Small intestine (tissue), 7 donors: ENCODE measurements at regions not wholly inside any gene's neighbourhood (a gene's known extent, or its start where the extent isn't known, plus 50 kb on each side); places are given as distances from the start of the nearest gene placed in this dataset.

Experiments
- DNase-seq, 2 donors: peaks; one replicate each; pipeline versions ENCODE4 v3.0.0 to v3.0.0-alpha.2; 2013
- FAIRE-seq: peaks from 2 replicates; lab custom pipeline; 2012; peaks lifted over from hg19 to GRCh38; lab: Jason Lieb, UNC
- H3K27ac ChIP-seq, 3 donors: one replicate each; pipeline ENCODE4 v1.5.1; 2013; ENCODE audit warnings: low read length in 2 of 3, mild to moderate bottlenecking in 2 of 3, control low read depth in 1 of 3, inconsistent platforms in 1 of 3, low read depth in 1 of 3, moderate library complexity in 1 of 3
- H3K27me3 ChIP-seq, 3 donors: one replicate each; pipeline ENCODE4 v1.6.1; 2013; ENCODE audit warnings: low read length in 3 of 3, inconsistent platforms in 1 of 3; ENCODE audit not compliant: control insufficient read depth in 3 of 3, insufficient read depth in 3 of 3
- H3K36me3 ChIP-seq, 3 donors: one replicate each; pipeline ENCODE4 v1.6.1; 2013; ENCODE audit warnings: low read length in 3 of 3, inconsistent platforms in 1 of 3, low read depth in 1 of 3, mild to moderate bottlenecking in 1 of 3, moderate library complexity in 1 of 3; ENCODE audit not compliant: control insufficient read depth in 3 of 3, insufficient read depth in 2 of 3
- H3K4me1 ChIP-seq, 3 donors: one replicate each; pipeline ENCODE4 v1.6.1; 2013; ENCODE audit warnings: low read length in 2 of 3, inconsistent platforms in 1 of 3, low read depth in 1 of 3, mild to moderate bottlenecking in 1 of 3, moderate library complexity in 1 of 3; ENCODE audit not compliant: control insufficient read depth in 3 of 3, insufficient read depth in 2 of 3
- H3K4me3 ChIP-seq, 3 donors: one replicate each; pipeline ENCODE4 v1.5.1; 2013; ENCODE audit warnings: low read length in 3 of 3, control low read depth in 1 of 3, inconsistent platforms in 1 of 3, low read depth in 1 of 3, mild to moderate bottlenecking in 1 of 3, moderate library complexity in 1 of 3
- H3K9me3 ChIP-seq, 2 donors: one replicate each; pipeline ENCODE4 v1.6.1; 2013; ENCODE audit warnings: low read depth in 1 of 2, low read length in 1 of 2; ENCODE audit not compliant: control insufficient read depth in 2 of 2, insufficient read depth in 1 of 2
- WGBS, 3 donors: extraction: QIAGEN DNeasy Blood & Tissue Kit; methylation state at CpG; one replicate each; pipeline ENCODE4 v1.1.7; 2013; 5-methylcytosine and 5-hydroxymethylcytosine counted together
- donor health status: healthy with polysubstance abuse.
- donor health status: control.
- donor health status: control.
- donor health status: Bipolar disorder and iron deficiency.
- donor health status: healthy.

- H3K36me3 ChIP-seq, result no peaks in the 10 kb centered on the region
- H3K4me1 ChIP-seq, result no peaks in the 10 kb centered on the region
- WGBS, 3 donors, result 75 to 87% (median 82%) methylated on average over 4 of the region's 4 CpGs
- no peak overlapping the region for H3K27ac ChIP-seq
- no peaks in the 10 kb centered on the region for H3K9me3 ChIP-seq
- no peaks in the 10 kb centered on the region for H3K27me3 ChIP-seq
- H3K4me3 ChIP-seq, result no peak overlapping the region
- no peak for FAIRE-seq
- DNase-seq, result no peak
These were observed 127.6 kb upstream of the CXCL12 start for GRCh38 chr10:44512431-44513022.

DNA sequence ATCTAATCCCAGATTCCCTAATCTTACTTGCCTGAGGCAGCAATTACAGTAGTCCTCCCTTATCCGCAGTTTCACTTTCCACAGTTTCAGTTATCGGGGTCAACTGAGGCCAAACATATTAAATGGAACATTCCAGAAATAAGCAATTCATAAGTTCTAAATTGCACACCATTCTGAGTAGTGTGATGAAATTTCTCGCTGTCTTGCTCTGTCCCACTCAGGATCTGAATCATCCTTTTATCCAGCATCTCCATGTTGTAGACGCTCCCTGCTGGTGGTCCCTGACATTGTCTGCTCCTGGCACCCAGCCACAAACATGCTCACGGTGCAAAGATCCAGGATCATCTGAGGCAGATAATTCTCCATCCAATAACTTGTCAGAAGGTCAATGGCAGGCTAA is 128.7 kb upstream of the CXCL12 start:
- H3K9me3 ChIP-seq, result no peaks in the 10 kb centered on the region
- no peak overlapping the region for H3K4me3 ChIP-seq
- H3K4me1 ChIP-seq, result no peaks in the 10 kb centered on the region
- H3K27ac ChIP-seq, result no peak overlapping the region
- H3K27me3 ChIP-seq, result no peaks in the 10 kb centered on the region
- FAIRE-seq, result no peak
- no peaks in the 10 kb centered on the region for H3K36me3 ChIP-seq
- DNase-seq, result no peak
- 43 to 51% (median 44%) methylated on average over 5 of the region's 5 CpGs for WGBS, 3 donors

DNA sequence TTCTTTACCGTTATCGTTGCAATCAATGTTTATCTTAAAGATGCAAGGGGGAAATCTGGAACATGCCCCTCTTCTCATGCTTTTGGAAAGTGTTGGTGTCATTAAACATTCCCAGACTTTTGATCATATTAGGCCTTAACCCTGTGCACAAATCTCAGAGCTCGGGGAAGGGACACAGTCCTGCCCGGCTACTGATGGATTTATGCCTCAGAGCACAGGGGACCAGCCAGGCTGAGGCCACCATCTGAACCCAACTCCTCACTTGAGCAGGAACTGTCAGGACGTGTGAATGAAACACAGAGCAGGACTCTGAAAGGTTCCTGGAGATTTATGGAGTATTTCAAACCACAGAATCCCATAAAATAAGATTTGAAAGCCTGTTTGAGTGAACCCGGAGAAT is 132.0 kb upstream of the CXCL12 start:
- no peak overlapping the region for H3K27ac ChIP-seq
- no peaks in the 10 kb centered on the region for H3K4me1 ChIP-seq
- no peak overlapping the region for H3K4me3 ChIP-seq
- 72 to 79% (median 76%) methylated on average over 6 of the region's 6 CpGs for WGBS, 3 donors
- DNase-seq, result no peak
- H3K9me3 ChIP-seq, result no peaks in the 10 kb centered on the region
- H3K36me3 ChIP-seq, result no peaks in the 10 kb centered on the region
- H3K27me3 ChIP-seq, result no peaks in the 10 kb centered on the region
- FAIRE-seq, result no peak

GRCh38 chr10:44517635-44518034 is 132.7 kb upstream of the CXCL12 start:
- no peak for DNase-seq
- FAIRE-seq, result no peak

DNA sequence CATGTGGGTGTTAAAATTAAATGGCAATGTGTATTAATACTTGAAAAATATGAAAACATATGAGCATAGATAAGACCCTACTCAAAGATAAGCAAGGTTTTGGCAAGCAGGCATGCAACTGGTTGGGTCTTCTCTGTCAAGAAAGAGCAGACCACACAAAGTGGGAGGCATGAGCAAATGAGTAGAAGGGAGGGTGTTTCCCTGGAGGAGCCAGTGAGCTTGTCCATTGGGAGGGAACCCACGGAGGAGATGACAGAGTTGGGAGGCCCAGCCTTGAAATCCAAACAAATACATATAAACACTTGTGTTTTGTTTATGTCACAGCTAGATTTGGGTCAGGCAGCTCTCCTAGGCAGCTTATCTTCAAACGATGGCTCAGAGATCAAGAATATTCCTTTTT is 134.5 kb upstream of the CXCL12 start:
- no peaks in the 10 kb centered on the region for H3K4me1 ChIP-seq
- no peak for DNase-seq
- H3K27me3 ChIP-seq, result no peaks in the 10 kb centered on the region
- FAIRE-seq, result no peak
- no peaks in the 10 kb centered on the region for H3K9me3 ChIP-seq
- no peak overlapping the region for H3K27ac ChIP-seq
- WGBS, 3 donors, result 19 to 32% (median 20%) methylated on average over 2 of the region's 2 CpGs
- no peaks in the 10 kb centered on the region for H3K36me3 ChIP-seq
- no peak overlapping the region for H3K4me3 ChIP-seq

More at GRCh38 chr10:44517635-44518034, 132.7 kb upstream of the CXCL12 start:
- H3K9me3 ChIP-seq, result no peaks in the 10 kb centered on the region
- no peaks in the 10 kb centered on the region for H3K4me1 ChIP-seq
- H3K27me3 ChIP-seq, result no peaks in the 10 kb centered on the region
- no peak overlapping the region for H3K4me3 ChIP-seq
- no peak overlapping the region for H3K27ac ChIP-seq
- H3K36me3 ChIP-seq, result no peaks in the 10 kb centered on the region
- WGBS, 3 donors, result 66 to 78% (median 71%) methylated on average over 7 of the region's 7 CpGs

GRCh38 chr10:44520651-44521050 is 135.8 kb upstream of the CXCL12 start:
- Histone ChIP-seq H3K27ac (no peak overlapping the region), H3K9me3 (no peaks in the 10 kb centered on the region), H3K4me1 (no peaks in the 10 kb centered on the region), H3K36me3 (no peaks in the 10 kb centered on the region), H3K27me3 (no peaks in the 10 kb centered on the region), H3K4me3 (no peak overlapping the region)
- DNase-seq, result no peak
- FAIRE-seq, result no peak
- 78 to 89% (median 83%) methylated on average over 2 of the region's 2 CpGs for WGBS, 3 donors

DNA sequence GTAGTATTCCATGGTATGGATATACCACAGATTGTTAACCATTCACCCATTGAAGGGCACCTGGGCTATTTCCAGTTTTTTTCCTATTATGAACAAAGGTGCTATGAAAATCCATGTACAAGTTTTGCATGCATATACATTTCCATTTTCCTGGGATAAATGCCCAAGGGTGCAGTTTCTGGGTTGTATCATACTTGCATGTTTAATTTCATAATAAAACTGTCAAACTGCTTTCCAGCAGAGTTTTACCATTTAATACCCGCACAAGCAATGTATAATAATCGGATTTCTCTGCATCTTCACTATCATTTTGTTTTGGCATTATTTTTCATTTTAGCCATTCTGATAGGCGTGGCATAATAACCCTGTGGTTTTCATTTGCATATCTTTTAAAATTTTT is 154.3 kb upstream of the CXCL12 start:
- DNase-seq, result no peak
- Histone ChIP-seq H3K4me1 (no peaks in the 10 kb centered on the region), H3K27ac (no peak overlapping the region), H3K27me3 (no peaks in the 10 kb centered on the region), H3K9me3 (no peaks in the 10 kb centered on the region), H3K4me3 (no peak overlapping the region), H3K36me3 (no peaks in the 10 kb centered on the region)
- 88 to 89% (median 88%) methylated on average over 3 of the region's 3 CpGs for WGBS, 3 donors
- FAIRE-seq, result no peak

GRCh38 chr10:44552726-44553125 is 167.8 kb upstream of the CXCL12 start:
- H3K36me3 ChIP-seq, result no peaks in the 10 kb centered on the region
- H3K4me3 ChIP-seq, result no peak overlapping the region
- H3K9me3 ChIP-seq, result peaks cover 0 to 13% of the 10 kb centered on the region in 2 donors
- no peak overlapping the region for H3K27ac ChIP-seq
- no peaks in the 10 kb centered on the region for H3K4me1 ChIP-seq
- H3K27me3 ChIP-seq, result no peaks in the 10 kb centered on the region
- WGBS, 3 donors, result 81 to 88% (median 82%) methylated on average over 8 of the region's 8 CpGs
- no peak for FAIRE-seq
- no peak for DNase-seq

- Histone ChIP-seq H3K4me1 (no peaks in the 10 kb centered on the region), H3K27me3 (no peaks in the 10 kb centered on the region), H3K36me3 (no peaks in the 10 kb centered on the region), H3K27ac (no peak overlapping the region), H3K4me3 (no peak overlapping the region), H3K9me3 (no peaks in the 10 kb centered on the region)
- DNase-seq (no peak), FAIRE-seq (no peak)
- 88 to 94% (median 90%) methylated on average over 7 of the region's 7 CpGs for WGBS, 3 donors
These were observed 172.8 kb upstream of the CXCL12 start for GRCh38 chr10:44557596-44558191.
